ENCODE measurements at regions not wholly inside any gene's neighbourhood (a gene's known extent, or its start where the extent isn't known, plus 50 kb on each side); places are given as distances from the start of the nearest gene placed in this dataset.

GRCh38 chr5:166163996-166164610 lies 2127.3 kb upstream of the WWC1 start:
- H3K9me3 ChIP-seq (ENCODE audit: control insufficient read depth, low read length): no peaks in the 10 kb centered on the region
- no peaks in the 10 kb centered on the region for H3K27me3 ChIP-seq (ENCODE audit: control insufficient read depth, insufficient read depth, low read length)
- H3K4me1 ChIP-seq (ENCODE audit: control insufficient read depth, insufficient read depth, low read length): no peaks in the 10 kb centered on the region
- no peaks in the 10 kb centered on the region for H3K36me3 ChIP-seq (ENCODE audit: control insufficient read depth, insufficient read depth, low read length)
- no peak overlapping the region for H3K4me3 ChIP-seq (ENCODE audit: low read length)
- H3K9ac ChIP-seq (ENCODE audit: low read length): no peak overlapping the region

- no peak overlapping the region for H3K4me3 ChIP-seq (ENCODE audit: low read length)
- no peaks in the 10 kb centered on the region for H3K4me1 ChIP-seq (ENCODE audit: control insufficient read depth, insufficient read depth, low read length)
- no peaks in the 10 kb centered on the region for H3K36me3 ChIP-seq (ENCODE audit: control insufficient read depth, insufficient read depth, low read length)
- no peaks in the 10 kb centered on the region for H3K9me3 ChIP-seq (ENCODE audit: control insufficient read depth, low read length)
- H3K9ac ChIP-seq (ENCODE audit: low read length): no peak overlapping the region
- H3K27me3 ChIP-seq (ENCODE audit: control insufficient read depth, insufficient read depth, low read length): no peaks in the 10 kb centered on the region
These were observed 2125.8 kb upstream of the WWC1 start for GRCh38 chr5:166165596-166165995.

- Histone ChIP-seq H3K9ac (ENCODE audit: low read length) (no peak overlapping the region), H3K9me3 (ENCODE audit: control insufficient read depth, low read length) (no peaks in the 10 kb centered on the region), H3K27me3 (ENCODE audit: control insufficient read depth, insufficient read depth, low read length) (no peaks in the 10 kb centered on the region)
These were observed 2125.4 kb upstream of the WWC1 start for GRCh38 chr5:166166071-166166470.

GRCh38 chr5:166172597-166172996 lies 2118.8 kb upstream of the WWC1 start:
- H3K36me3 ChIP-seq (ENCODE audit: control insufficient read depth, insufficient read depth, low read length): no peaks in the 10 kb centered on the region
- H3K27me3 ChIP-seq (ENCODE audit: control insufficient read depth, insufficient read depth, low read length): no peaks in the 10 kb centered on the region
- H3K9ac ChIP-seq (ENCODE audit: low read length): no peak overlapping the region
- no peak overlapping the region for H3K4me3 ChIP-seq (ENCODE audit: low read length)
- H3K9me3 ChIP-seq (ENCODE audit: control insufficient read depth, low read length): no peaks in the 10 kb centered on the region
- H3K4me1 ChIP-seq (ENCODE audit: control insufficient read depth, insufficient read depth, low read length): no peaks in the 10 kb centered on the region

More at GRCh38 chr5:166166071-166166470, 2125.4 kb upstream of the WWC1 start:
- Histone ChIP-seq H3K4me3 (ENCODE audit: low read length) (no peak overlapping the region), H3K4me1 (ENCODE audit: control insufficient read depth, insufficient read depth, low read length) (no peaks in the 10 kb centered on the region), H3K36me3 (ENCODE audit: control insufficient read depth, insufficient read depth, low read length) (no peaks in the 10 kb centered on the region)

- Histone ChIP-seq H3K4me3 (ENCODE audit: low read length) (no peak overlapping the region), H3K27me3 (ENCODE audit: control insufficient read depth, insufficient read depth, low read length) (no peaks in the 10 kb centered on the region), H3K9ac (ENCODE audit: low read length) (no peak overlapping the region), H3K4me1 (ENCODE audit: control insufficient read depth, insufficient read depth, low read length) (no peaks in the 10 kb centered on the region), H3K36me3 (ENCODE audit: control insufficient read depth, insufficient read depth, low read length) (no peaks in the 10 kb centered on the region), H3K9me3 (ENCODE audit: control insufficient read depth, low read length) (no peaks in the 10 kb centered on the region)
These were observed 2112.9 kb upstream of the WWC1 start for GRCh38 chr5:166178411-166179080.

GRCh38 chr5:166185185-166185584 lies 2106.3 kb upstream of the WWC1 start:
- Histone ChIP-seq H3K9me3 (ENCODE audit: control insufficient read depth, low read length) (no peaks in the 10 kb centered on the region), H3K36me3 (ENCODE audit: control insufficient read depth, insufficient read depth, low read length) (no peaks in the 10 kb centered on the region), H3K9ac (ENCODE audit: low read length) (no peak overlapping the region), H3K27me3 (ENCODE audit: control insufficient read depth, insufficient read depth, low read length) (no peaks in the 10 kb centered on the region), H3K4me1 (ENCODE audit: control insufficient read depth, insufficient read depth, low read length) (no peaks in the 10 kb centered on the region), H3K4me3 (ENCODE audit: low read length) (no peak overlapping the region)

GRCh38 chr5:166188501-166189325 lies 2102.7 kb upstream of the WWC1 start:
- H3K4me1 ChIP-seq (ENCODE audit: control insufficient read depth, insufficient read depth, low read length): no peaks in the 10 kb centered on the region
- H3K9me3 ChIP-seq (ENCODE audit: control insufficient read depth, low read length): no peaks in the 10 kb centered on the region
- no peaks in the 10 kb centered on the region for H3K27me3 ChIP-seq (ENCODE audit: control insufficient read depth, insufficient read depth, low read length)
- no peaks in the 10 kb centered on the region for H3K36me3 ChIP-seq (ENCODE audit: control insufficient read depth, insufficient read depth, low read length)
- no peak overlapping the region for H3K4me3 ChIP-seq (ENCODE audit: low read length)
- no peak overlapping the region for H3K9ac ChIP-seq (ENCODE audit: low read length)

GRCh38 chr5:166192696-166193095 lies 2098.7 kb upstream of the WWC1 start:
- H3K4me3 ChIP-seq (ENCODE audit: low read length): no peak overlapping the region
- H3K27me3 ChIP-seq (ENCODE audit: control insufficient read depth, insufficient read depth, low read length): no peaks in the 10 kb centered on the region
- no peaks in the 10 kb centered on the region for H3K36me3 ChIP-seq (ENCODE audit: control insufficient read depth, insufficient read depth, low read length)
- no peak overlapping the region for H3K9ac ChIP-seq (ENCODE audit: low read length)
- no peaks in the 10 kb centered on the region for H3K9me3 ChIP-seq (ENCODE audit: control insufficient read depth, low read length)
- no peaks in the 10 kb centered on the region for H3K4me1 ChIP-seq (ENCODE audit: control insufficient read depth, insufficient read depth, low read length)

- Histone ChIP-seq H3K4me3 (ENCODE audit: low read length) (no peak overlapping the region), H3K4me1 (ENCODE audit: control insufficient read depth, insufficient read depth, low read length) (no peaks in the 10 kb centered on the region), H3K36me3 (ENCODE audit: control insufficient read depth, insufficient read depth, low read length) (no peaks in the 10 kb centered on the region), H3K9me3 (ENCODE audit: control insufficient read depth, low read length) (no peaks in the 10 kb centered on the region), H3K9ac (ENCODE audit: low read length) (no peak overlapping the region), H3K27me3 (ENCODE audit: control insufficient read depth, insufficient read depth, low read length) (no peaks in the 10 kb centered on the region)
These were observed 2095.5 kb upstream of the WWC1 start for GRCh38 chr5:166195981-166196380.

GRCh38 chr5:166200532-166200931 lies 2090.9 kb upstream of the WWC1 start:
- H3K36me3 ChIP-seq (ENCODE audit: control insufficient read depth, insufficient read depth, low read length): no peaks in the 10 kb centered on the region
- H3K9me3 ChIP-seq (ENCODE audit: control insufficient read depth, low read length): no peaks in the 10 kb centered on the region
- H3K27me3 ChIP-seq (ENCODE audit: control insufficient read depth, insufficient read depth, low read length): no peaks in the 10 kb centered on the region
- no peaks in the 10 kb centered on the region for H3K4me1 ChIP-seq (ENCODE audit: control insufficient read depth, insufficient read depth, low read length)
- H3K4me3 ChIP-seq (ENCODE audit: low read length): no peak overlapping the region
- H3K9ac ChIP-seq (ENCODE audit: low read length): no peak overlapping the region

- H3K4me3 ChIP-seq (ENCODE audit: low read length): no peak overlapping the region
- no peaks in the 10 kb centered on the region for H3K4me1 ChIP-seq (ENCODE audit: control insufficient read depth, insufficient read depth, low read length)
- no peaks in the 10 kb centered on the region for H3K36me3 ChIP-seq (ENCODE audit: control insufficient read depth, insufficient read depth, low read length)
- no peaks in the 10 kb centered on the region for H3K27me3 ChIP-seq (ENCODE audit: control insufficient read depth, insufficient read depth, low read length)
- no peak overlapping the region for H3K9ac ChIP-seq (ENCODE audit: low read length)
- no peaks in the 10 kb centered on the region for H3K9me3 ChIP-seq (ENCODE audit: control insufficient read depth, low read length)
These were observed 2079.8 kb upstream of the WWC1 start for GRCh38 chr5:166211640-166212039.

- Histone ChIP-seq H3K4me1 (ENCODE audit: control insufficient read depth, insufficient read depth, low read length) (no peaks in the 10 kb centered on the region), H3K9me3 (ENCODE audit: control insufficient read depth, low read length) (no peaks in the 10 kb centered on the region), H3K4me3 (ENCODE audit: low read length) (no peak overlapping the region), H3K36me3 (ENCODE audit: control insufficient read depth, insufficient read depth, low read length) (no peaks in the 10 kb centered on the region), H3K27me3 (ENCODE audit: control insufficient read depth, insufficient read depth, low read length) (no peaks in the 10 kb centered on the region), H3K9ac (ENCODE audit: low read length) (no peak overlapping the region)
These were observed 2055.1 kb upstream of the WWC1 start for GRCh38 chr5:166236327-166236726.

Measured in mucosa of stomach (tissue), 1 donor.